CD4-positive, alpha-beta T cell (primary cell): ENCODE measurements at regions not wholly inside any gene's neighbourhood (a gene's known extent, or its start where the extent isn't known, plus 50 kb on each side); places are given as distances from the start of the nearest gene placed in this dataset.

ENCODE experiments used
- ATAC-seq: fragments of 200-7000 bp; cut with Tn5 transposase; one replicate; pipeline ENCODE4 v1.10.0; 2022; ENCODE audit warnings: mild to moderate bottlenecking; ENCODE audit not compliant: poor library complexity
- CTCF ChIA-PET: fragments of 350-600 bp; sonication (Branson Sonifier 250); formaldehyde crosslinking; loops from one replicate; lab custom pipeline; 2021; ENCODE audit warnings: antibody characterized with exemption, inconsistent platforms; lab: Charles Lee
- POLR2A ChIA-PET: fragments of 350-600 bp; sonication (Branson Sonifier 250); formaldehyde crosslinking; loops from one replicate; lab custom pipeline; 2021; ENCODE audit warnings: antibody characterized with exemption, inconsistent platforms; lab: Charles Lee
- DNase-seq, 14 experiments: peaks; one replicate each; pipeline ENCODE4 v3.0.0-alpha.2; 2013 to 2020; ENCODE audit warnings: mixed read lengths in 2 of 14
- H3K27ac ChIP-seq, 2 donors: one replicate each; pipeline versions ENCODE4 v1.5.1 to v1.7.0; 2013; ENCODE audit warnings: low read length in 2 of 2, low read depth in 1 of 2, mild to moderate bottlenecking in 1 of 2
- H3K27me3 ChIP-seq, 2 experiments: 1 replicate in 1 of 2; 2 replicates in 1 of 2; pipeline versions ENCODE4 v1.6.1 to v1.7.0; 2013; ENCODE audit warnings: low read length in 2 of 2, control low read depth in 1 of 2, mild to moderate bottlenecking in 1 of 2, moderate library complexity in 1 of 2; ENCODE audit not compliant: insufficient read depth in 2 of 2, control insufficient read depth in 1 of 2
- H3K36me3 ChIP-seq: one replicate; pipeline ENCODE4 v1.6.1; 2013; ENCODE audit warnings: low read length, control low read depth; ENCODE audit not compliant: insufficient read depth
- H3K4me1 ChIP-seq: one replicate; pipeline ENCODE4 v1.6.1; 2013; ENCODE audit warnings: low read length, control low read depth; ENCODE audit not compliant: insufficient read depth
- H3K4me3 ChIP-seq: one replicate; pipeline ENCODE4 v1.5.1; 2013; ENCODE audit warnings: mild to moderate bottlenecking, low read length, moderate library complexity
- H3K9me3 ChIP-seq, 2 experiments: 1 replicate in 1 of 2; 2 replicates in 1 of 2; pipeline versions ENCODE4 v1.6.1 to v1.7.0; 2013; ENCODE audit warnings: low read length in 2 of 2, mild to moderate bottlenecking in 2 of 2, control low read depth in 1 of 2, moderate library complexity in 1 of 2; ENCODE audit not compliant: control insufficient read depth in 1 of 2, insufficient read depth in 1 of 2
- H3K27ac Mint-ChIP-seq: one replicate; pipeline ENCODE4 v1.8.0; 2020; ENCODE audit warnings: mixed read lengths
- H3K27me3 Mint-ChIP-seq: one replicate; pipeline ENCODE4 v1.8.0; 2021; ENCODE audit warnings: mixed read lengths
- H3K36me3 Mint-ChIP-seq: one replicate; pipeline ENCODE4 v1.8.0; 2021; ENCODE audit warnings: low read depth, mixed read lengths
- H3K4me1 Mint-ChIP-seq: one replicate; pipeline ENCODE4 v1.8.0; 2021; ENCODE audit warnings: low read depth, mixed read lengths
- H3K4me3 Mint-ChIP-seq: one replicate; pipeline ENCODE4 v1.8.0; 2020; ENCODE audit warnings: mild to moderate bottlenecking, mixed read lengths
- H3K9me3 Mint-ChIP-seq: one replicate; pipeline ENCODE4 v1.8.0; 2020; ENCODE audit warnings: mixed read lengths
- intact Hi-C, 2 experiments: fragments of 100-400 bp; cut with DNase I in 1 of 2; cut with micrococcal nuclease in 1 of 2; formaldehyde crosslinking; loops; one replicate each; pipeline versions ENCODE4 v1.15.1 to v1.9.0; 2023 to 2025; cut with DNase I, micrococcal nuclease
- TF ChIP-seq, protein P1 (sequence below): fragments of 200-600 bp; IDR thresholded peaks from one replicate; pipeline ENCODE4 v1.8.0; 2022; ENCODE audit warnings: antibody characterized with exemption, mild to moderate bottlenecking

DNA sequence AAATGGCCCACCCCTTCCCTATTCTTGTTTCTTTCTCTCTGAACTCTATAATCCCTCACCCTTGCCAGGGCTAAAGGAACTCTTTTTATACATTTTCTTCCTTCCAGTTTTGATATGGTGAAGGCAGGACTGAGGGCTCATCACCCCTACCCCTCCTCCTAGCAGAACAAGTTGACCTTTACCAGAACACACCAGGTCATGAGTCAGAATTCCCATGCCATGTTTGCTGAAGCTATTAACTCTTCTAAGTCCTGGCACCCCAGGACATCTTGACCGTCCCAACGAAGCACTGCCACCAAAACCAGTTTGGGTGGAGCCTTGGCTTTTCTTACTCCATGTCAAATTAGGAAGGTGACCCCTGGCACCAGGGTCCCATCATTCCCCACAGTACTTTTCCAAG lies 57.5 kb upstream of the DYNLT3 start:
- H3K36me3 Mint-ChIP-seq = no peaks in the 10 kb centered on the region
- POLR2A ChIA-PET = no interaction called here
- intact Hi-C loops = no loop called here
- H3K27me3 Mint-ChIP-seq = peaks cover 33% of the 10 kb centered on the region
- no peaks in the 10 kb centered on the region for H3K36me3 ChIP-seq
- no peaks in the 10 kb centered on the region for H3K9me3 ChIP-seq
- H3K27ac ChIP-seq = no peak overlapping the region
- CTCF ChIA-PET = no interaction called here
- TF ChIP-seq, protein P1, sequence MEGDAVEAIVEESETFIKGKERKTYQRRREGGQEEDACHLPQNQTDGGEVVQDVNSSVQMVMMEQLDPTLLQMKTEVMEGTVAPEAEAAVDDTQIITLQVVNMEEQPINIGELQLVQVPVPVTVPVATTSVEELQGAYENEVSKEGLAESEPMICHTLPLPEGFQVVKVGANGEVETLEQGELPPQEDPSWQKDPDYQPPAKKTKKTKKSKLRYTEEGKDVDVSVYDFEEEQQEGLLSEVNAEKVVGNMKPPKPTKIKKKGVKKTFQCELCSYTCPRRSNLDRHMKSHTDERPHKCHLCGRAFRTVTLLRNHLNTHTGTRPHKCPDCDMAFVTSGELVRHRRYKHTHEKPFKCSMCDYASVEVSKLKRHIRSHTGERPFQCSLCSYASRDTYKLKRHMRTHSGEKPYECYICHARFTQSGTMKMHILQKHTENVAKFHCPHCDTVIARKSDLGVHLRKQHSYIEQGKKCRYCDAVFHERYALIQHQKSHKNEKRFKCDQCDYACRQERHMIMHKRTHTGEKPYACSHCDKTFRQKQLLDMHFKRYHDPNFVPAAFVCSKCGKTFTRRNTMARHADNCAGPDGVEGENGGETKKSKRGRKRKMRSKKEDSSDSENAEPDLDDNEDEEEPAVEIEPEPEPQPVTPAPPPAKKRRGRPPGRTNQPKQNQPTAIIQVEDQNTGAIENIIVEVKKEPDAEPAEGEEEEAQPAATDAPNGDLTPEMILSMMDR = no peak
- no peak overlapping the region for H3K27ac Mint-ChIP-seq
- DNase-seq = no peak
- no peaks in the 10 kb centered on the region for H3K4me1 Mint-ChIP-seq
- H3K4me1 ChIP-seq = peaks cover 7% of the 10 kb centered on the region
- no peak for ATAC-seq
- no peaks in the 10 kb centered on the region for H3K9me3 Mint-ChIP-seq
- H3K4me3 Mint-ChIP-seq = no peak overlapping the region
- peaks cover 11 to 21% of the 10 kb centered on the region in 2 experiments for H3K27me3 ChIP-seq
- no peak overlapping the region for H3K4me3 ChIP-seq

DNA sequence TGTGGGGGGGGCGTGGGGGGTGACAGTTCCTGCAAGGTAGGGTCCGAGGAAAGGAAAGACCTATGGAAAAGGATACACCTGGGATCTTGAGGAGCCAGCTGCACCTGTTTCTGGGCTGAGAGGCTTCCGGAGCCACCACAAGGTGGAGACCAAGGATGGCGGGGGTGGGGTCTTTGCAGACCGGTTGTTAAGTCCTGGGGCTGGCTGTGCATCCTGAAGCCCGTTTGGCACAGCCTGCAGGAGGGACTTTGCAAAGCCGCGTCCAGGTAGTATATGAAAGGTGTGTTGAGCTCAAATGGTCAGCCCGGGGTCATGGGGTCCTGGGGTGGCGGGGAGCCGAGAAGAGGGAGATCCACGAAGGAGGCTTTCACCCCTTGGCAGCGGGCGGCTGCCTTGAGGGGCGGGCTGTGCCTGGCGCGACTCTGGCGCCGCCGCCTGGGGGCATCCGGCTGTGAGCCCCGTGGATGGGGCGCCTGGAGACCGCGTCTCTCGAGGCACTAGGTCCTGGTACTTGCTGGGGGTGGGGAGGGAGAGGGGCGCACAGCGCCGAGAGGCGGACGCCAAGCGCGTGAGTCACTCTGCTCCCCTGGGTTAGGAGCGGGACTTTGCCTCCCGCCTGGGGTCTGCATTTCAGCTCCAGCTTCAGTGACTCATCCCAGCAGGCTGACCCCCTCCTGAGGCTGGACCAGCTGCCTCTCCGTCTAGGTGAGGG lies 58.2 kb upstream of the DYNLT3 start:
- Mint-ChIP-seq H3K4me1 (no peaks in the 10 kb centered on the region), H3K27me3 (peaks cover 33% of the 10 kb centered on the region), H3K9me3 (no peaks in the 10 kb centered on the region), H3K36me3 (no peaks in the 10 kb centered on the region), H3K4me3 (no peak overlapping the region), H3K27ac (no peak overlapping the region)
- Histone ChIP-seq H3K27me3 (peaks cover 11 to 21% of the 10 kb centered on the region in 2 experiments), H3K4me3 (no peak overlapping the region), H3K9me3 (no peaks in the 10 kb centered on the region), H3K36me3 (no peaks in the 10 kb centered on the region), H3K4me1 (peaks cover 7% of the 10 kb centered on the region), H3K27ac (no peak overlapping the region)
- intact Hi-C loops = no loop called here
- DNase-seq = peak in 3 of 14 experiments; percentile 4 to 16 (median 5)
- TF ChIP-seq, protein P1 = no peak
- ChIA-PET POLR2A (interaction anchor here (0.6 kb wide), 1 partner anchor 254 kb away, joined by 3 read pairs; no protein-coding TSS in a partner anchor), CTCF (no interaction called here)
- no peak for ATAC-seq

DNA sequence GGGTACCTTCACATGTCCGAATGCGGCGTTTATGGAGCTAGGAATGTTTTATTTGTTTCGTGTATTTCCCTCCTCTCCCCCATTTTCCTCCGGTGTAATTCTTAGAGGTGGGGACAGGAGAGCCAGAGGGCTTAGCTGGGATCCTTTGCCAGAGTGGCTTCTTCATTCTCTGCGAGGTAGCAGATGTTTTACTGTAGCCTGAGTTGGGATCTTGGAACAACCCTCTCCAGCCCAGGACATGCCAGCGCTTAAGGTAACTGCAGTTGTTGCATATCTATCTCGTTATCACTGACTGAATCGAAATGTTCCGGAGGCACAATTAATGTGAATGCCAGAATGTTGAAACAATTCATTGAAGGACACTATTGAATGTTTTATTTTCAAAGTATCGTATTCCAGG lies 59.0 kb upstream of the DYNLT3 start:
- H3K36me3 Mint-ChIP-seq = no peaks in the 10 kb centered on the region
- ChIA-PET POLR2A (interaction anchor here (0.6 kb wide), 1 partner anchor 255 kb away, joined by 3 read pairs; no protein-coding TSS in a partner anchor), CTCF (no interaction called here)
- no peak overlapping the region for H3K27ac ChIP-seq
- H3K4me1 Mint-ChIP-seq = no peaks in the 10 kb centered on the region
- no peak overlapping the region for H3K27ac Mint-ChIP-seq
- H3K9me3 Mint-ChIP-seq = no peaks in the 10 kb centered on the region
- peaks cover 7% of the 10 kb centered on the region for H3K4me1 ChIP-seq
- peaks cover 33% of the 10 kb centered on the region for H3K27me3 Mint-ChIP-seq
- H3K4me3 ChIP-seq = no peak overlapping the region
- intact Hi-C loops = no loop called here
- TF ChIP-seq, protein P1 = no peak
- H3K4me3 Mint-ChIP-seq = no peak overlapping the region
- H3K9me3 ChIP-seq = no peaks in the 10 kb centered on the region
- DNase-seq (no peak), ATAC-seq (no peak)
- H3K27me3 ChIP-seq = peaks cover 11 to 21% of the 10 kb centered on the region in 2 experiments
- no peaks in the 10 kb centered on the region for H3K36me3 ChIP-seq
